ENCODE measurements at regions not wholly inside any gene's neighbourhood (a gene's known extent, or its start where the extent isn't known, plus 50 kb on each side); places are given as distances from the start of the nearest gene placed in this dataset.

DNA sequence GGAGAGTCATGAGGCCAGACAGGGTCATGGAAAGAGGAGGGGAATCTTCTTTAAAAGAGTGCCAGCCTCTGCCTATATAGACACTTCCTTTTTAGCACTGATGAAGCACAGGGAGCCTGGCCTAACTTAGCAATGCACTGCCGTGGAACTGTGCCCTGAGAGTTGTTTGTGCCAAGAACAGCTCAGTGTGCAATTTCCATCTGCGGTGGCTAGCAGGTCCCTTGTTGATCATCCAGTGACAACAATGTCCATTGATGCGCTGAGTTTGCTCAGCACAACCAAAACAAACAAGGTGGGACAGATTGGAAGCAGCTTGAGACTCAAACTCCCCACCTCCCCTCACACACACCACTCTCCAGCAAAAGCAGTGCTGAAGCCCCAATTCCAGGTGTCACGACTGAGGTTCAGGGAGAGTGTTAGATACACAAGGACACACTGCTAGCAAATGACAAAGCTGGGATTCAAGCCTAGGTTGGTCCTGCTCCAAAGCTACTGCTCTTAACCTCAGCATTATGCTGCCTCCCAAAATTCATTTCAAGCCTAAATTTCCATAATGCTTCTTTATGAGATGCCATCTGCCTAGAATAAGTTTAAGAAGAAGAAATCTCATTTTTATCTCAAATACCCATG, 316.6 kb upstream of the UBE2E2 start:
- Histone ChIP-seq H3K36me3 (ENCODE audit: control insufficient read depth in 2 of 2, extremely low read depth in 1 of 2, insufficient read depth in 2 of 2, low read length in 2 of 2) (no peaks in the 10 kb centered on the region), H2AFZ (ENCODE audit: low read depth, low read length) (no peak overlapping the region), H3K4me3 (replicated peaks in 1 of 3; ENCODE audit: insufficient read depth in 1 of 3, low read depth in 1 of 3, low read length in 3 of 3) (no peak overlapping the region), H3K79me2 (ENCODE audit: control insufficient read depth, insufficient read depth, low read length) (no peaks in the 10 kb centered on the region), H3K9me3 (replicated peaks; ENCODE audit: control insufficient read depth, insufficient read depth, low read length) (no peaks in the 10 kb centered on the region), H3K4me1 (ENCODE audit: control insufficient read depth, extremely low read depth, insufficient read depth, low read length) (no peaks in the 10 kb centered on the region), H3K4me2 (ENCODE audit: insufficient read depth, low read length) (no peak overlapping the region), H3K27me3 (ENCODE audit: control insufficient read depth in 2 of 2, insufficient read depth in 2 of 2, low read length in 2 of 2) (no peaks in the 10 kb centered on the region), H3K9ac (replicated peaks; ENCODE audit: extremely low read depth, insufficient read depth, low read length) (no peak overlapping the region), H3K27ac (ENCODE audit: insufficient read depth, low read depth, low read length) (no peak overlapping the region), H4K20me1 (replicated peaks; ENCODE audit: control insufficient read depth, extremely low read depth, insufficient read depth, low read length) (no peaks in the 10 kb centered on the region), H3K9me1 (replicated peaks; ENCODE audit: control insufficient read depth, extremely low read depth, insufficient read depth, low read length) (no peaks in the 10 kb centered on the region)
- TF ChIP-seq FOS (IDR thresholded peaks at IDR 0.05; ENCODE audit: borderline replicate concordance, insufficient read depth, low read length) (no peak), POLR2AphosphoS5 (IDR thresholded peaks at IDR 0.05; ENCODE audit: insufficient read depth, low read depth, low read length) (no peak), EZH2 (IDR thresholded peaks at IDR 0.05; ENCODE audit: borderline replicate concordance, low read depth, low read length, severe bottlenecking) (no peak), JUN (IDR thresholded peaks at IDR 0.05; ENCODE audit: borderline replicate concordance, insufficient read depth, insufficient read length, low read depth) (no peak), POLR2A (IDR thresholded peaks at IDR 0.05; ENCODE audit: low read depth, low read length) (no peak), MYC (IDR thresholded peaks at IDR 0.05; ENCODE audit: low read depth, low read length) (no peak), GATA2 (IDR thresholded peaks at IDR 0.05; ENCODE audit: insufficient read depth, insufficient read length, low read depth, low read length) (no peak)
- TF ChIP-seq, protein P1, sequence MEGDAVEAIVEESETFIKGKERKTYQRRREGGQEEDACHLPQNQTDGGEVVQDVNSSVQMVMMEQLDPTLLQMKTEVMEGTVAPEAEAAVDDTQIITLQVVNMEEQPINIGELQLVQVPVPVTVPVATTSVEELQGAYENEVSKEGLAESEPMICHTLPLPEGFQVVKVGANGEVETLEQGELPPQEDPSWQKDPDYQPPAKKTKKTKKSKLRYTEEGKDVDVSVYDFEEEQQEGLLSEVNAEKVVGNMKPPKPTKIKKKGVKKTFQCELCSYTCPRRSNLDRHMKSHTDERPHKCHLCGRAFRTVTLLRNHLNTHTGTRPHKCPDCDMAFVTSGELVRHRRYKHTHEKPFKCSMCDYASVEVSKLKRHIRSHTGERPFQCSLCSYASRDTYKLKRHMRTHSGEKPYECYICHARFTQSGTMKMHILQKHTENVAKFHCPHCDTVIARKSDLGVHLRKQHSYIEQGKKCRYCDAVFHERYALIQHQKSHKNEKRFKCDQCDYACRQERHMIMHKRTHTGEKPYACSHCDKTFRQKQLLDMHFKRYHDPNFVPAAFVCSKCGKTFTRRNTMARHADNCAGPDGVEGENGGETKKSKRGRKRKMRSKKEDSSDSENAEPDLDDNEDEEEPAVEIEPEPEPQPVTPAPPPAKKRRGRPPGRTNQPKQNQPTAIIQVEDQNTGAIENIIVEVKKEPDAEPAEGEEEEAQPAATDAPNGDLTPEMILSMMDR (IDR thresholded peaks at IDR 0.05; ENCODE audit: extremely low read depth in 1 of 2, insufficient read depth in 1 of 2, low read depth in 1 of 2, low read length in 2 of 2) = no peak
- TF ChIP-seq, protein P2, sequence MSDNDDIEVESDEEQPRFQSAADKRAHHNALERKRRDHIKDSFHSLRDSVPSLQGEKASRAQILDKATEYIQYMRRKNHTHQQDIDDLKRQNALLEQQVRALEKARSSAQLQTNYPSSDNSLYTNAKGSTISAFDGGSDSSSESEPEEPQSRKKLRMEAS (IDR thresholded peaks at IDR 0.05; ENCODE audit: insufficient read depth, insufficient read length) = no peak
- no TSS peak for BruUV-seq (replicated peaks)
- DNase-seq (ENCODE audit: low read depth, low spot score) (no peak), FAIRE-seq (no peak)
- intact Hi-C loops (cut with micrococcal nuclease) (loop anchor here (2.0 to 10.0 kb wide), 2 partner anchors 322 to 710 kb away; no protein-coding TSS in a partner anchor), dilution Hi-C loops (cut with MboI; ENCODE audit: extremely low pct_ligation_motif_present, low sequenced_read_pairs) (no loop called here)
- CTCF ChIA-PET = interaction anchor here (1.0 to 3.2 kb wide), 5 partner anchors 10 to 711 kb away, joined by 3 to 19 read pairs (median 4); no protein-coding TSS in a partner anchor
- POLR2A ChIA-PET = no interaction called here

Measured in endothelial cell of umbilical vein (primary cell).